DND-41 (cell line): ENCODE measurements at regions not wholly inside any gene's neighbourhood (a gene's known extent, or its start where the extent isn't known, plus 50 kb on each side); places are given as distances from the start of the nearest gene placed in this dataset.

Experiments
- EZH2 ChIP-seq: IDR thresholded peaks from 3 replicates; pipeline ENCODE4 v1.6.1; 2012; ENCODE audit warnings: borderline replicate concordance, low read depth, mild to moderate bottlenecking, moderate library complexity, low read length, inconsistent platforms; ENCODE audit not compliant: severe bottlenecking
- TF ChIP-seq, protein P1 (sequence below): IDR thresholded peaks from 2 replicates; pipeline ENCODE4 v1.5.1; 2012; ENCODE audit warnings: borderline replicate concordance, low read length, moderate library complexity, mild to moderate bottlenecking; ENCODE audit not compliant: poor library complexity, severe bottlenecking; ENCODE audit errors: extremely low read depth

DNA sequence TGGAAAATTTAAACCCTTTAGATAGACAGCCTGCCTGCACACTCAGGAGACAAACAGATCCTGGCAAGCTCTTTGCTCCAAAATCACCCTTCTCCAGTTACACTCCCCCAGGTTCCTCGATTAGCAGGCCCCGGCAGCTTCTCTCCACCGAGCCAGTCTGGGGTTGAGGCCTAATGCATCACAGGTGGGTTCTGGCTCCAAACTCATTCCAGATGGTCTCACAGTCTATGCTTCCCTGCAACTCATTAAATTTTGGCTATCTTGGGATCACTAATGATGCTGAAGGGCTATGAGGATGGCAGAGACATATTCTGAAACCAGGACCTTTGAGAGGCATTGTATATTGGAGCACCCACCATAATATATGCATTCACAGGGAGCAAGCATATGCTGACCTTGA is 559.8 kb upstream of the USP24 start:
- TF ChIP-seq, protein P1, sequence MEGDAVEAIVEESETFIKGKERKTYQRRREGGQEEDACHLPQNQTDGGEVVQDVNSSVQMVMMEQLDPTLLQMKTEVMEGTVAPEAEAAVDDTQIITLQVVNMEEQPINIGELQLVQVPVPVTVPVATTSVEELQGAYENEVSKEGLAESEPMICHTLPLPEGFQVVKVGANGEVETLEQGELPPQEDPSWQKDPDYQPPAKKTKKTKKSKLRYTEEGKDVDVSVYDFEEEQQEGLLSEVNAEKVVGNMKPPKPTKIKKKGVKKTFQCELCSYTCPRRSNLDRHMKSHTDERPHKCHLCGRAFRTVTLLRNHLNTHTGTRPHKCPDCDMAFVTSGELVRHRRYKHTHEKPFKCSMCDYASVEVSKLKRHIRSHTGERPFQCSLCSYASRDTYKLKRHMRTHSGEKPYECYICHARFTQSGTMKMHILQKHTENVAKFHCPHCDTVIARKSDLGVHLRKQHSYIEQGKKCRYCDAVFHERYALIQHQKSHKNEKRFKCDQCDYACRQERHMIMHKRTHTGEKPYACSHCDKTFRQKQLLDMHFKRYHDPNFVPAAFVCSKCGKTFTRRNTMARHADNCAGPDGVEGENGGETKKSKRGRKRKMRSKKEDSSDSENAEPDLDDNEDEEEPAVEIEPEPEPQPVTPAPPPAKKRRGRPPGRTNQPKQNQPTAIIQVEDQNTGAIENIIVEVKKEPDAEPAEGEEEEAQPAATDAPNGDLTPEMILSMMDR, result no peak
- TF ChIP-seq EZH2, result no peak
